ENCODE measurements at regions not wholly inside any gene's neighbourhood (a gene's known extent, or its start where the extent isn't known, plus 50 kb on each side); places are given as distances from the start of the nearest gene placed in this dataset.

DNA sequence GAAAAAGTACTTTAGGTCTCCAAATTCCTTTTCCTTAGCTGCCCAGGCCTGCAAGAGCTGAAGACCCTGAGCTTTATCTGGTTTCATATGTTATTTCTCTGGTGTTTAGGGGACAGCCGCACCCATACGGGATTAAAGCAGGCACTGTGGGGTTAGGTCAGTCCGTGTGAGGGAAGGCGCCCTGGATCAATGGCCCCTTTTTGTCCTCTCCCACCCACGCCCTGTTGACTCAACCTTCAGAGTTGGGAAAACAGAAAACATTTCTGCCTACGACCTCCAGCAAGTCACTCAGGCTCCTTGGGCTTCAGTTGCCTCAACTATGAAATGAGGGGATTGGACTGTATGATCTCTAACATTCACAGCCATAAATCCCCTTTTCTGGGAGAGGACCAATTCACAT is 55.2 kb upstream of the BARX2 start:
- TF ChIP-seq YY1 (IDR thresholded peaks at IDR 0.05; ENCODE audit: low read depth) (no peak), TCF12 (IDR thresholded peaks at IDR 0.05; ENCODE audit: low read depth) (no peak), EP300 (IDR thresholded peaks at IDR 0.05; ENCODE audit: borderline replicate concordance) (no peak), CREB1 (IDR thresholded peaks at IDR 0.05; ENCODE audit: low read depth) (no peak), NFIC (IDR thresholded peaks at IDR 0.05) (no peak), FOXM1 (IDR thresholded peaks at IDR 0.05; ENCODE audit: borderline replicate concordance, low read depth) (no peak)
- TF ChIP-seq, protein P1, sequence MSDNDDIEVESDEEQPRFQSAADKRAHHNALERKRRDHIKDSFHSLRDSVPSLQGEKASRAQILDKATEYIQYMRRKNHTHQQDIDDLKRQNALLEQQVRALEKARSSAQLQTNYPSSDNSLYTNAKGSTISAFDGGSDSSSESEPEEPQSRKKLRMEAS (IDR thresholded peaks at IDR 0.05): no peak
- TF ChIP-seq, protein P2, sequence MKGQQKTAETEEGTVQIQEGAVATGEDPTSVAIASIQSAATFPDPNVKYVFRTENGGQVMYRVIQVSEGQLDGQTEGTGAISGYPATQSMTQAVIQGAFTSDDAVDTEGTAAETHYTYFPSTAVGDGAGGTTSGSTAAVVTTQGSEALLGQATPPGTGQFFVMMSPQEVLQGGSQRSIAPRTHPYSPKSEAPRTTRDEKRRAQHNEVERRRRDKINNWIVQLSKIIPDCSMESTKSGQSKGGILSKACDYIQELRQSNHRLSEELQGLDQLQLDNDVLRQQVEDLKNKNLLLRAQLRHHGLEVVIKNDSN (IDR thresholded peaks at IDR 0.05): no peak

DNA sequence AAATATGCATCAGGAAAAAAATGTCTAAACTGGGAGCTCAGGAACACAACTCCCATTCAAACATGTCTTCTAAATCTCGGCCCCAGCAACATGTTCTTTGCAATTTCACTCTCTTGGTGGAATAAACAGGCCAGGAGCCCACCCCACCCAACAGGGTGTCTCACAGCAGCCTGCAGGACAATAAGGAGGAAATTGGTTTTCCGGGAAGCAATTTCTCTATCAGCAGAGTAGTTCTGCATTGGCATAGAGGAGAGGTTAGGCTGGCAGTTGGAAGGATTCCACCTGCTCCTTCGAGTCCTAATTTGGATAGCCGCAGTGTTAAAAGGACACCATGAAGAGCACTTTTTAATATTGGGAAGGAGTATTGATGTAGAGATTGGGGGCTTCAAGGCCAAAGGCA is 55.9 kb upstream of the BARX2 start:
- no peak for TF ChIP-seq EGR1 (IDR thresholded peaks at IDR 0.05)
- TF ChIP-seq TCF12 (IDR thresholded peaks at IDR 0.05; ENCODE audit: low read depth): no peak
- TF ChIP-seq, protein P2 (IDR thresholded peaks at IDR 0.05): no peak
- TF ChIP-seq, protein P3, sequence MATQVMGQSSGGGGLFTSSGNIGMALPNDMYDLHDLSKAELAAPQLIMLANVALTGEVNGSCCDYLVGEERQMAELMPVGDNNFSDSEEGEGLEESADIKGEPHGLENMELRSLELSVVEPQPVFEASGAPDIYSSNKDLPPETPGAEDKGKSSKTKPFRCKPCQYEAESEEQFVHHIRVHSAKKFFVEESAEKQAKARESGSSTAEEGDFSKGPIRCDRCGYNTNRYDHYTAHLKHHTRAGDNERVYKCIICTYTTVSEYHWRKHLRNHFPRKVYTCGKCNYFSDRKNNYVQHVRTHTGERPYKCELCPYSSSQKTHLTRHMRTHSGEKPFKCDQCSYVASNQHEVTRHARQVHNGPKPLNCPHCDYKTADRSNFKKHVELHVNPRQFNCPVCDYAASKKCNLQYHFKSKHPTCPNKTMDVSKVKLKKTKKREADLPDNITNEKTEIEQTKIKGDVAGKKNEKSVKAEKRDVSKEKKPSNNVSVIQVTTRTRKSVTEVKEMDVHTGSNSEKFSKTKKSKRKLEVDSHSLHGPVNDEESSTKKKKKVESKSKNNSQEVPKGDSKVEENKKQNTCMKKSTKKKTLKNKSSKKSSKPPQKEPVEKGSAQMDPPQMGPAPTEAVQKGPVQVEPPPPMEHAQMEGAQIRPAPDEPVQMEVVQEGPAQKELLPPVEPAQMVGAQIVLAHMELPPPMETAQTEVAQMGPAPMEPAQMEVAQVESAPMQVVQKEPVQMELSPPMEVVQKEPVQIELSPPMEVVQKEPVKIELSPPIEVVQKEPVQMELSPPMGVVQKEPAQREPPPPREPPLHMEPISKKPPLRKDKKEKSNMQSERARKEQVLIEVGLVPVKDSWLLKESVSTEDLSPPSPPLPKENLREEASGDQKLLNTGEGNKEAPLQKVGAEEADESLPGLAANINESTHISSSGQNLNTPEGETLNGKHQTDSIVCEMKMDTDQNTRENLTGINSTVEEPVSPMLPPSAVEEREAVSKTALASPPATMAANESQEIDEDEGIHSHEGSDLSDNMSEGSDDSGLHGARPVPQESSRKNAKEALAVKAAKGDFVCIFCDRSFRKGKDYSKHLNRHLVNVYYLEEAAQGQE (IDR thresholded peaks at IDR 0.05; ENCODE audit: low read depth): no peak
- no peak for TF ChIP-seq CEBPB (IDR thresholded peaks at IDR 0.05)
- no peak for TF ChIP-seq CREB1 (IDR thresholded peaks at IDR 0.05; ENCODE audit: low read depth)
- TF ChIP-seq NFIC (IDR thresholded peaks at IDR 0.05): no peak
- TF ChIP-seq FOXM1 (IDR thresholded peaks at IDR 0.05; ENCODE audit: borderline replicate concordance, low read depth): no peak
- no peak for TF ChIP-seq RAD21 (IDR thresholded peaks at IDR 0.05; ENCODE audit: low read depth)
- no peak for TF ChIP-seq TAF1 (IDR thresholded peaks at IDR 0.05; ENCODE audit: low read depth)
- TF ChIP-seq, protein P1 (IDR thresholded peaks at IDR 0.05): no peak
- TF ChIP-seq EP300 (IDR thresholded peaks at IDR 0.05; ENCODE audit: borderline replicate concordance): no peak

DNA sequence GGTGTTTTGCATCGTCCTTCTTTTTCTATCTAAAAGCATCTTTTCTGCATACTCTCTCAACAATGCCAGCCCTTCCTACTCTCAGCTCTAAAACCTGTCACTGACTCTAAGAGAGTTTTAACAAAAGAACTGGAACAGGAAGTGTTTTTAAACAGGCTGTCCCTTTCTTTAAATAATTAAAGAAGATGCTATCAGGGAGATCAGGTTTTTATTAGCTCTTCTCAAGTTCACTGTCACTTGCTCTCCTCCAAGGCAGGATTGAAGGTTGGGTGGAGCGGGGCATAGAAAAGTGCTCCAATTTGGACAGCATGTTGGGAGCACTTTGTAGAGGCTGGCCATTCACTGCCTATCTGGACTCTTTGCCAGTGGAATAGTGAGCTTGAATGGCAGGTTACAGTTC is 56.4 kb upstream of the BARX2 start:
- TF ChIP-seq RAD21 (IDR thresholded peaks at IDR 0.05; ENCODE audit: low read depth) (no peak), YY1 (IDR thresholded peaks at IDR 0.05; ENCODE audit: low read depth) (no peak), TEAD4 (IDR thresholded peaks at IDR 0.05) (no peak), EGR1 (IDR thresholded peaks at IDR 0.05) (no peak), FOXM1 (IDR thresholded peaks at IDR 0.05; ENCODE audit: borderline replicate concordance, low read depth) (no peak), EP300 (IDR thresholded peaks at IDR 0.05; ENCODE audit: borderline replicate concordance) (no peak), ZBTB7A (IDR thresholded peaks at IDR 0.05; ENCODE audit: low read depth) (no peak), CEBPB (IDR thresholded peaks at IDR 0.05) (no peak)
- TF ChIP-seq, protein P2 (IDR thresholded peaks at IDR 0.05): no peak
- TF ChIP-seq, protein P1 (IDR thresholded peaks at IDR 0.05): no peak

DNA sequence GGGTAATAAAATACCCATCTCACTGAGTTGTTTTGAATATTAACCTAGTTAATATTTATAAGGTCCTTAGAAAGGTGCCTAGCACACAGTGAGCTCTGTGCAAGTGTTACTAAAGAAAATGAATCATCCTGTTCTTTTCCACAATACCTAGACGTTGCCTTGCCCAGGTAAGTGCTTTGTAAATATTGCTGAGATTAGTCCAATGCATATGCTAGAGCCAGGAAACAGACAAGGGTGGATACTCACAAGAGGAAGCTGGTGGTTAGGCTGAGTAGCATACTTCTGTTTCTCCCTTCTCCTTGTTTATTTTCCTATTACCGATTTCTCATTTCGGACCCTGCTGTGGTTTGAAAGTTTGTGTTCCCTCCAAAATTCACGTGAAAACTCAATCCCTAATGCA is 58.1 kb upstream of the BARX2 start:
- TF ChIP-seq FOXM1 (IDR thresholded peaks at IDR 0.05; ENCODE audit: borderline replicate concordance, low read depth) (no peak), EGR1 (IDR thresholded peaks at IDR 0.05) (no peak), NFIC (IDR thresholded peaks at IDR 0.05) (no peak), YY1 (IDR thresholded peaks at IDR 0.05; ENCODE audit: low read depth) (no peak), CREB1 (IDR thresholded peaks at IDR 0.05; ENCODE audit: low read depth) (no peak), TEAD4 (IDR thresholded peaks at IDR 0.05) (no peak), EP300 (IDR thresholded peaks at IDR 0.05; ENCODE audit: borderline replicate concordance) (no peak), TAF1 (IDR thresholded peaks at IDR 0.05; ENCODE audit: low read depth) (no peak), ZBTB7A (IDR thresholded peaks at IDR 0.05; ENCODE audit: low read depth) (no peak), TCF12 (IDR thresholded peaks at IDR 0.05; ENCODE audit: low read depth) (no peak), CEBPB (IDR thresholded peaks at IDR 0.05) (no peak), RAD21 (IDR thresholded peaks at IDR 0.05; ENCODE audit: low read depth) (no peak)
- TF ChIP-seq, protein P1 (IDR thresholded peaks at IDR 0.05): no peak
- TF ChIP-seq, protein P3 (IDR thresholded peaks at IDR 0.05; ENCODE audit: low read depth): no peak
- TF ChIP-seq, protein P2 (IDR thresholded peaks at IDR 0.05): no peak

DNA sequence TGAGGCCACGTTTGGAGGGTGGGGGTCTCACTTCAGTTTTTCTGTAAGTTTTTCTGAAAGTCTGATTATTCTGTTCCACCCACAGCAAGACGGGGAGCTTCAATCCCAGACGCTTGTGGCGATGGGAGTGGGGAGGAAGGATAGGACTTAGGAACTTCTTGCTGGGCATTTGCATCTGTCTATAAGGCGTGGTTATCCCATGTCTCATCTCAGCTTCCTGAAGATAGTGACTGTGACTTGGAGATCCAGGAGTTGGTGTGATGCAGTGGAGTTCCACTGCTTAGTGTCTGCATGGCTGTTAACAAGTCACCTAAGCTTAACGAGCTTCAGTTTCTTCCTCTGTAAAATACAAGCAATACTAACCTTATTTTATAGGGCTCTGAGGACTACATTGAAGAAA is 58.9 kb upstream of the BARX2 start:
- no peak for TF ChIP-seq EGR1 (IDR thresholded peaks at IDR 0.05)
- no peak for TF ChIP-seq RAD21 (IDR thresholded peaks at IDR 0.05; ENCODE audit: low read depth)
- no peak for TF ChIP-seq CEBPB (IDR thresholded peaks at IDR 0.05)
- TF ChIP-seq, protein P1 (IDR thresholded peaks at IDR 0.05): no peak
- no peak for TF ChIP-seq TCF12 (IDR thresholded peaks at IDR 0.05; ENCODE audit: low read depth)
- TF ChIP-seq, protein P2 (IDR thresholded peaks at IDR 0.05): no peak
- TF ChIP-seq, protein P3 (IDR thresholded peaks at IDR 0.05; ENCODE audit: low read depth): no peak
